HL-60 (cell line): ENCODE measurements at regions not wholly inside any gene's neighbourhood (a gene's known extent, or its start where the extent isn't known, plus 50 kb on each side); places are given as distances from the start of the nearest gene placed in this dataset.

Source experiments
- GABPA ChIP-seq: IDR thresholded peaks from 2 replicates; pipeline ENCODE4 v1.6.1; 2012; ENCODE audit warnings: low read depth
- POLR2AphosphoS5 ChIP-seq: IDR thresholded peaks from 2 replicates; pipeline ENCODE4 v1.6.1; 2012; ENCODE audit warnings: low read depth
- TF ChIP-seq, protein P1 (sequence below): IDR thresholded peaks from one replicate; pipeline ENCODE4 v1.5.1; 2011; ENCODE audit warnings: low read length, control low read depth, inconsistent platforms; ENCODE audit not compliant: insufficient read depth
- TF ChIP-seq, protein P2 (sequence below): IDR thresholded peaks from 2 replicates; pipeline ENCODE4 v1.6.1; 2012; ENCODE audit warnings: low read depth; ENCODE audit not compliant: insufficient replicate concordance

DNA sequence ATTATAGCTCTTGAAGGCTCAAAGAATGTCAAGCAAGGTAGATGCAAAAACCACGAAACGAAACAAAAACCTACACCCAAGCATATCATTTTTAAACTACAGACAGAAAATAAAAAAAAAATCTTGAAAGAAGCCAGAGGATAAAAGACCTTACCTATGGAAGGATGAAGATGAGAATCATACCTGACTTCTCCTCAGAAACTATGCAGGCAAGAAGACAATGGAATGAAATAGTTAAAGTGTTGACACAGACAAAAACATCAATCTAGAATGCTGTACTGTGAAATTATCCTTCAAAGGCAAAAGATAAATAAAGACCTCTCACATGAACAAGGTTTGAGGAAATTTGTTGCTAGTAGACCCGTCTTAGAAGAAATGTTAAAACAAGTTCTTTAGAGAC, 372.0 kb downstream of the ZIC4 start:
- TF ChIP-seq, protein P1, sequence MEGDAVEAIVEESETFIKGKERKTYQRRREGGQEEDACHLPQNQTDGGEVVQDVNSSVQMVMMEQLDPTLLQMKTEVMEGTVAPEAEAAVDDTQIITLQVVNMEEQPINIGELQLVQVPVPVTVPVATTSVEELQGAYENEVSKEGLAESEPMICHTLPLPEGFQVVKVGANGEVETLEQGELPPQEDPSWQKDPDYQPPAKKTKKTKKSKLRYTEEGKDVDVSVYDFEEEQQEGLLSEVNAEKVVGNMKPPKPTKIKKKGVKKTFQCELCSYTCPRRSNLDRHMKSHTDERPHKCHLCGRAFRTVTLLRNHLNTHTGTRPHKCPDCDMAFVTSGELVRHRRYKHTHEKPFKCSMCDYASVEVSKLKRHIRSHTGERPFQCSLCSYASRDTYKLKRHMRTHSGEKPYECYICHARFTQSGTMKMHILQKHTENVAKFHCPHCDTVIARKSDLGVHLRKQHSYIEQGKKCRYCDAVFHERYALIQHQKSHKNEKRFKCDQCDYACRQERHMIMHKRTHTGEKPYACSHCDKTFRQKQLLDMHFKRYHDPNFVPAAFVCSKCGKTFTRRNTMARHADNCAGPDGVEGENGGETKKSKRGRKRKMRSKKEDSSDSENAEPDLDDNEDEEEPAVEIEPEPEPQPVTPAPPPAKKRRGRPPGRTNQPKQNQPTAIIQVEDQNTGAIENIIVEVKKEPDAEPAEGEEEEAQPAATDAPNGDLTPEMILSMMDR = no peak
- TF ChIP-seq POLR2AphosphoS5 (no peak), GABPA (no peak)
- TF ChIP-seq, protein P2, sequence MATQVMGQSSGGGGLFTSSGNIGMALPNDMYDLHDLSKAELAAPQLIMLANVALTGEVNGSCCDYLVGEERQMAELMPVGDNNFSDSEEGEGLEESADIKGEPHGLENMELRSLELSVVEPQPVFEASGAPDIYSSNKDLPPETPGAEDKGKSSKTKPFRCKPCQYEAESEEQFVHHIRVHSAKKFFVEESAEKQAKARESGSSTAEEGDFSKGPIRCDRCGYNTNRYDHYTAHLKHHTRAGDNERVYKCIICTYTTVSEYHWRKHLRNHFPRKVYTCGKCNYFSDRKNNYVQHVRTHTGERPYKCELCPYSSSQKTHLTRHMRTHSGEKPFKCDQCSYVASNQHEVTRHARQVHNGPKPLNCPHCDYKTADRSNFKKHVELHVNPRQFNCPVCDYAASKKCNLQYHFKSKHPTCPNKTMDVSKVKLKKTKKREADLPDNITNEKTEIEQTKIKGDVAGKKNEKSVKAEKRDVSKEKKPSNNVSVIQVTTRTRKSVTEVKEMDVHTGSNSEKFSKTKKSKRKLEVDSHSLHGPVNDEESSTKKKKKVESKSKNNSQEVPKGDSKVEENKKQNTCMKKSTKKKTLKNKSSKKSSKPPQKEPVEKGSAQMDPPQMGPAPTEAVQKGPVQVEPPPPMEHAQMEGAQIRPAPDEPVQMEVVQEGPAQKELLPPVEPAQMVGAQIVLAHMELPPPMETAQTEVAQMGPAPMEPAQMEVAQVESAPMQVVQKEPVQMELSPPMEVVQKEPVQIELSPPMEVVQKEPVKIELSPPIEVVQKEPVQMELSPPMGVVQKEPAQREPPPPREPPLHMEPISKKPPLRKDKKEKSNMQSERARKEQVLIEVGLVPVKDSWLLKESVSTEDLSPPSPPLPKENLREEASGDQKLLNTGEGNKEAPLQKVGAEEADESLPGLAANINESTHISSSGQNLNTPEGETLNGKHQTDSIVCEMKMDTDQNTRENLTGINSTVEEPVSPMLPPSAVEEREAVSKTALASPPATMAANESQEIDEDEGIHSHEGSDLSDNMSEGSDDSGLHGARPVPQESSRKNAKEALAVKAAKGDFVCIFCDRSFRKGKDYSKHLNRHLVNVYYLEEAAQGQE = no peak
